HEK293 (cell line): ENCODE measurements at regions not wholly inside any gene's neighbourhood (a gene's known extent, or its start where the extent isn't known, plus 50 kb on each side); places are given as distances from the start of the nearest gene placed in this dataset.

Experiments used
- CTCF ChIA-PET: fragments of 350-600 bp; formaldehyde crosslinking; extraction: SDS; loops from one replicate; lab custom pipeline; 2021; ENCODE audit warnings: antibody characterized with exemption; lab: Yijun Ruan, JAX
- POLR2A ChIA-PET: fragments of 300-600 bp; formaldehyde crosslinking; extraction: SDS; loops from one replicate; lab custom pipeline; 2020; ENCODE audit warnings: antibody characterized with exemption, inconsistent platforms; lab: Yijun Ruan, JAX
- H3K27ac ChIP-seq: fragments of 200-500 bp; sonication (Bioruptor generic); 2 replicates; pipeline ENCODE4 v1.5.1; 2014; ENCODE audit warnings: low read depth, low read length, control low read depth, inconsistent platforms; ENCODE audit errors: extremely low read depth
- H3K36me3 ChIP-seq, 2 experiments: fragments of 200-500 bp in 1 of 2; sonication (Bioruptor generic) in 1 of 2; 1 replicate in 1 of 2; 2 replicates in 1 of 2; pipeline ENCODE4 v1.5.1; 2014 to 2017; ENCODE audit warnings: inconsistent platforms in 2 of 2, low read length in 2 of 2; ENCODE audit not compliant: control insufficient read depth in 2 of 2, insufficient read depth in 1 of 2
- H3K4me1 ChIP-seq: fragments of 200-500 bp; sonication (Bioruptor generic); 2 replicates; pipeline ENCODE4 v1.5.1; 2014; ENCODE audit warnings: mild to moderate bottlenecking, low read length, inconsistent platforms; ENCODE audit not compliant: control insufficient read depth, insufficient read depth
- H3K4me3 ChIP-seq: 2 replicates; pipeline ENCODE4 v1.5.1; 2011; ENCODE audit warnings: low read depth, mild to moderate bottlenecking, control low read depth, low read length, moderate library complexity
- H3K9me3 ChIP-seq: fragments of 200-500 bp; sonication (Bioruptor generic); 2 replicates; pipeline ENCODE4 v1.5.1; 2014; ENCODE audit warnings: low read depth, low read length, inconsistent platforms; ENCODE audit not compliant: control insufficient read depth, insufficient read depth
- HOXC10 ChIP-seq: sonication (generic); formaldehyde crosslinking; IDR thresholded peaks from 2 replicates; pipeline ENCODE4 v1.8.1; 2023; ENCODE audit warnings: mild to moderate bottlenecking, missing genetic modification reagents
- MYNN ChIP-seq: fragments of 450-650 bp; formaldehyde crosslinking; IDR thresholded peaks from 2 replicates; pipeline ENCODE4 v1.5.1; 2016; ENCODE audit warnings: missing biosample characterization, missing genetic modification characterization, borderline replicate concordance
- REST ChIP-seq: fragments of 450-650 bp; formaldehyde crosslinking; IDR thresholded peaks from 2 replicates; pipeline ENCODE4 v1.5.1; 2016; ENCODE audit warnings: missing biosample characterization, missing genetic modification characterization
- SALL2 ChIP-seq: fragments of 450-650 bp; formaldehyde crosslinking; IDR thresholded peaks from 2 replicates; pipeline ENCODE4 v1.5.0; 2017; ENCODE audit warnings: missing biosample characterization, mild to moderate bottlenecking, missing genetic modification characterization, borderline replicate concordance
- SCRT2 ChIP-seq: fragments of 450-650 bp; formaldehyde crosslinking; IDR thresholded peaks from 2 replicates; pipeline ENCODE4 v1.5.1; 2016; ENCODE audit warnings: missing biosample characterization, missing genetic modification characterization
- SP2 ChIP-seq: fragments of 450-650 bp; formaldehyde crosslinking; IDR thresholded peaks from 2 replicates; pipeline ENCODE4 v1.5.1; 2016; ENCODE audit warnings: missing biosample characterization, missing genetic modification characterization
- ZBTB48 ChIP-seq: fragments of 450-650 bp; formaldehyde crosslinking; IDR thresholded peaks from 2 replicates; pipeline ENCODE4 v1.5.1; 2016; ENCODE audit warnings: missing biosample characterization, missing genetic modification characterization
- ZFP69B ChIP-seq: fragments of 450-650 bp; formaldehyde crosslinking; IDR thresholded peaks from 2 replicates; pipeline ENCODE4 v1.5.1; 2016; ENCODE audit warnings: missing biosample characterization, missing genetic modification characterization
- ZNF184 ChIP-seq: fragments of 450-650 bp; IDR thresholded peaks from 2 replicates; pipeline ENCODE4 v1.5.1; 2018; ENCODE audit warnings: missing biosample characterization, mild to moderate bottlenecking, missing genetic modification characterization
- ZNF26 ChIP-seq: fragments of 450-650 bp; formaldehyde crosslinking; IDR thresholded peaks from 2 replicates; pipeline ENCODE4 v1.5.1; 2016; ENCODE audit warnings: missing biosample characterization, missing genetic modification characterization
- ZNF324 ChIP-seq: fragments of 450-650 bp; formaldehyde crosslinking; IDR thresholded peaks from 2 replicates; pipeline ENCODE4 v1.5.1; 2016; ENCODE audit warnings: missing biosample characterization, missing genetic modification characterization
- ZNF391 ChIP-seq: fragments of 450-650 bp; formaldehyde crosslinking; IDR thresholded peaks from 2 replicates; pipeline ENCODE4 v1.5.1; 2016; ENCODE audit warnings: low read depth, missing biosample characterization, missing genetic modification characterization, borderline replicate concordance
- ZNF501 ChIP-seq: fragments of 450-650 bp; formaldehyde crosslinking; IDR thresholded peaks from 2 replicates; pipeline ENCODE4 v1.5.1; 2016; ENCODE audit warnings: missing biosample characterization, missing genetic modification characterization
- ZNF518A ChIP-seq: fragments of 450-650 bp; formaldehyde crosslinking; conservative IDR thresholded peaks from 2 replicates; pipeline ENCODE4 v1.5.1; 2016; ENCODE audit warnings: low read depth, missing biosample characterization, missing genetic modification characterization
- ZNF544 ChIP-seq: fragments of 450-650 bp; formaldehyde crosslinking; IDR thresholded peaks from 2 replicates; pipeline ENCODE4 v1.5.0; 2017; ENCODE audit warnings: missing biosample characterization, missing genetic modification characterization
- ZNF549 ChIP-seq: fragments of 450-650 bp; IDR thresholded peaks from 2 replicates; pipeline ENCODE4 v1.5.1; 2018; ENCODE audit warnings: missing biosample characterization, missing genetic modification characterization, mild to moderate bottlenecking, inconsistent platforms, moderate library complexity
- ZNF596 ChIP-seq: fragments of 450-650 bp; IDR thresholded peaks from 2 replicates; pipeline ENCODE4 v1.5.0; 2018; ENCODE audit warnings: missing biosample characterization, mild to moderate bottlenecking, missing genetic modification characterization, moderate library complexity
- ZNF654 ChIP-seq: fragments of 450-650 bp; formaldehyde crosslinking; IDR thresholded peaks from 2 replicates; pipeline ENCODE4 v1.5.1; 2016; ENCODE audit warnings: low read depth, missing biosample characterization, missing genetic modification characterization
- ZNF785 ChIP-seq: fragments of 450-650 bp; formaldehyde crosslinking; IDR thresholded peaks from 2 replicates; pipeline ENCODE4 v1.5.1; 2016; ENCODE audit warnings: missing biosample characterization, missing genetic modification characterization
- TF ChIP-seq, protein P1 (sequence below): fragments of 450-650 bp; formaldehyde crosslinking; IDR thresholded peaks from 2 replicates; pipeline ENCODE4 v1.5.1; 2016; ENCODE audit warnings: missing biosample characterization, missing genetic modification characterization
- TF ChIP-seq, protein P2 (sequence below): fragments of 450-650 bp; formaldehyde crosslinking; IDR thresholded peaks from 2 replicates; pipeline ENCODE4 v1.5.1; 2016; ENCODE audit warnings: missing biosample characterization, missing genetic modification characterization

GRCh38 chr10:78570633-78571235 is 498.0 kb upstream of the ZMIZ1 start (continued):
- TF ChIP-seq ZNF518A (tag by site-specific recombination) (no peak), ZNF544 (tag by site-specific recombination) (no peak), REST (tag by site-specific recombination) (no peak), ZBTB48 (tag by site-specific recombination) (no peak)

GRCh38 chr10:78571286-78571685 is 497.5 kb upstream of the ZMIZ1 start:
- peaks cover 11% of the 10 kb centered on the region; the same call in 1 of the 2 replicates for H3K4me1 ChIP-seq
- TF ChIP-seq ZNF549 (no peak), SCRT2 (tag by site-specific recombination) (no peak), ZNF596 (tag by site-specific recombination) (no peak), ZNF654 (no peak), ZNF324 (tag by site-specific recombination) (no peak), SP2 (tag by site-specific recombination) (no peak), ZNF785 (tag by site-specific recombination) (no peak), ZNF391 (tag by site-specific recombination) (no peak), MYNN (no peak), SALL2 (tag by site-specific recombination) (no peak), ZFP69B (tag by site-specific recombination) (no peak), ZNF501 (tag by site-specific recombination) (no peak), HOXC10 (CRISPR knock-in tag) (no peak), ZNF184 (tag by site-specific recombination) (no peak), ZNF26 (tag by site-specific recombination) (no peak)
- TF ChIP-seq, protein P1, sequence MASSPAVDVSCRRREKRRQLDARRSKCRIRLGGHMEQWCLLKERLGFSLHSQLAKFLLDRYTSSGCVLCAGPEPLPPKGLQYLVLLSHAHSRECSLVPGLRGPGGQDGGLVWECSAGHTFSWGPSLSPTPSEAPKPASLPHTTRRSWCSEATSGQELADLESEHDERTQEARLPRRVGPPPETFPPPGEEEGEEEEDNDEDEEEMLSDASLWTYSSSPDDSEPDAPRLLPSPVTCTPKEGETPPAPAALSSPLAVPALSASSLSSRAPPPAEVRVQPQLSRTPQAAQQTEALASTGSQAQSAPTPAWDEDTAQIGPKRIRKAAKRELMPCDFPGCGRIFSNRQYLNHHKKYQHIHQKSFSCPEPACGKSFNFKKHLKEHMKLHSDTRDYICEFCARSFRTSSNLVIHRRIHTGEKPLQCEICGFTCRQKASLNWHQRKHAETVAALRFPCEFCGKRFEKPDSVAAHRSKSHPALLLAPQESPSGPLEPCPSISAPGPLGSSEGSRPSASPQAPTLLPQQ (tag by site-specific recombination) = no peak
- TF ChIP-seq, protein P2, sequence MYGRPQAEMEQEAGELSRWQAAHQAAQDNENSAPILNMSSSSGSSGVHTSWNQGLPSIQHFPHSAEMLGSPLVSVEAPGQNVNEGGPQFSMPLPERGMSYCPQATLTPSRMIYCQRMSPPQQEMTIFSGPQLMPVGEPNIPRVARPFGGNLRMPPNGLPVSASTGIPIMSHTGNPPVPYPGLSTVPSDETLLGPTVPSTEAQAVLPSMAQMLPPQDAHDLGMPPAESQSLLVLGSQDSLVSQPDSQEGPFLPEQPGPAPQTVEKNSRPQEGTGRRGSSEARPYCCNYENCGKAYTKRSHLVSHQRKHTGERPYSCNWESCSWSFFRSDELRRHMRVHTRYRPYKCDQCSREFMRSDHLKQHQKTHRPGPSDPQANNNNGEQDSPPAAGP (tag by site-specific recombination) = no peak
- no peak overlapping the region for H3K4me3 ChIP-seq
- no peaks in the 10 kb centered on the region for H3K9me3 ChIP-seq
- no peak overlapping the region for H3K27ac ChIP-seq
- ChIA-PET CTCF (no interaction called here), POLR2A (no interaction called here)
- H3K36me3 ChIP-seq = no peaks in the 10 kb centered on the region
